Smooth muscle cell (in vitro differentiated cells): ENCODE measurements at regions not wholly inside any gene's neighbourhood (a gene's known extent, or its start where the extent isn't known, plus 50 kb on each side); places are given as distances from the start of the nearest gene placed in this dataset.

Experiments
- DNase-seq: peaks from one replicate; lab custom pipeline; 2025; ENCODE audit not compliant: unreplicated experiment; lab: John Stamatoyannopoulos, UW
- H2AFZ ChIP-seq: fragments of 200-600 bp; sonication (generic); 2 replicates; pipeline ENCODE4 v1.6.0; 2016; ENCODE audit warnings: antibody characterized with exemption, low read depth, mild to moderate bottlenecking
- H3F3A ChIP-seq: fragments of 200-600 bp; sonication (generic); 2 replicates; pipeline ENCODE4 v1.6.0; 2017; ENCODE audit warnings: antibody characterized with exemption, low read depth
- H3K27ac ChIP-seq: fragments of 200-600 bp; sonication (generic); 2 replicates; pipeline ENCODE4 v1.5.1; 2016; ENCODE audit warnings: low read depth, mild to moderate bottlenecking
- H3K27me3 ChIP-seq: fragments of 200-600 bp; sonication (generic); 2 replicates; pipeline ENCODE4 v1.6.1; 2016; ENCODE audit warnings: low read depth, mild to moderate bottlenecking
- H3K36me3 ChIP-seq: fragments of 200-600 bp; sonication (generic); 2 replicates; pipeline ENCODE4 v1.5.1; 2016; ENCODE audit warnings: low read depth
- H3K4me1 ChIP-seq: fragments of 200-600 bp; sonication (generic); 2 replicates; pipeline ENCODE4 v1.5.1; 2016; ENCODE audit warnings: low read depth
- H3K4me2 ChIP-seq: fragments of 200-600 bp; sonication (generic); 2 replicates; pipeline ENCODE4 v1.6.0; 2016; ENCODE audit warnings: mild to moderate bottlenecking
- H3K4me3 ChIP-seq: fragments of 200-600 bp; sonication (generic); 2 replicates; pipeline ENCODE4 v1.5.1; 2016; ENCODE audit warnings: mild to moderate bottlenecking
- H3K79me2 ChIP-seq: fragments of 200-600 bp; sonication (generic); 2 replicates; pipeline ENCODE4 v1.6.0; 2016; ENCODE audit warnings: low read depth, mild to moderate bottlenecking
- H3K9ac ChIP-seq: fragments of 200-600 bp; sonication (generic); 2 replicates; pipeline ENCODE4 v1.6.0; 2016; ENCODE audit warnings: low read depth
- H3K9me3 ChIP-seq: fragments of 200-600 bp; sonication (generic); replicated peaks from 2 replicates; pipeline ENCODE4 v1.5.1; 2016; ENCODE audit warnings: low read depth
- H4K20me1 ChIP-seq: fragments of 200-600 bp; sonication (generic); 2 replicates; pipeline ENCODE4 v1.6.0; 2016; ENCODE audit warnings: low read depth
- CTCF ChIP-seq: fragments of 200-600 bp; sonication (generic); IDR thresholded peaks from 2 replicates; pipeline ENCODE4 v1.5.1; 2017; ENCODE audit warnings: borderline replicate concordance, mild to moderate bottlenecking, antibody characterized with exemption; ENCODE audit not compliant: insufficient read depth, poor library complexity, severe bottlenecking
- WGBS: methylation state at CpG from one replicate; pipeline ENCODE4 v1.1.7; 2016; ENCODE audit warnings: low lambda C conversion rate; 5-methylcytosine and 5-hydroxymethylcytosine counted together

- no peak overlapping the region for H2AFZ ChIP-seq
- 79% methylated on average over 4 of the region's 4 CpGs for WGBS
- H3K36me3 ChIP-seq = no peaks in the 10 kb centered on the region
- no peaks in the 10 kb centered on the region for H3F3A ChIP-seq
- no peaks in the 10 kb centered on the region for H3K9me3 ChIP-seq
- H3K4me2 ChIP-seq = no peak overlapping the region
- no peak overlapping the region for H3K9ac ChIP-seq
- H4K20me1 ChIP-seq = no peaks in the 10 kb centered on the region
- no peaks in the 10 kb centered on the region for H3K27me3 ChIP-seq
- no peak overlapping the region for H3K4me3 ChIP-seq
- no peak for TF ChIP-seq CTCF
- H3K27ac ChIP-seq = no peak overlapping the region
- no peaks in the 10 kb centered on the region for H3K79me2 ChIP-seq
- no peak for DNase-seq
- H3K4me1 ChIP-seq = no peaks in the 10 kb centered on the region
Observed at GRCh38 chrX:143121477-143121876, 95.7 kb downstream of the SPANXN4 start.

- Histone ChIP-seq H3K4me1 (no peaks in the 10 kb centered on the region), H2AFZ (no peak overlapping the region), H3K4me3 (no peak overlapping the region), H3K36me3 (no peaks in the 10 kb centered on the region), H3K27ac (no peak overlapping the region), H3K27me3 (no peaks in the 10 kb centered on the region), H3F3A (no peaks in the 10 kb centered on the region), H3K79me2 (no peaks in the 10 kb centered on the region), H3K9me3 (no peaks in the 10 kb centered on the region), H3K9ac (no peak overlapping the region), H3K4me2 (no peak overlapping the region), H4K20me1 (no peaks in the 10 kb centered on the region)
- WGBS = 65% methylated on average over 2 of the region's 2 CpGs
- no peak for DNase-seq
- no peak for TF ChIP-seq CTCF
Observed at GRCh38 chrX:143115466-143115865, 89.7 kb downstream of the SPANXN4 start.

- Histone ChIP-seq H4K20me1 (no peaks in the 10 kb centered on the region), H3K27ac (no peak overlapping the region), H3K27me3 (no peaks in the 10 kb centered on the region), H3K36me3 (no peaks in the 10 kb centered on the region), H3K4me2 (no peak overlapping the region), H3K9me3 (peaks cover 4% of the 10 kb centered on the region), H3K4me3 (no peak overlapping the region), H2AFZ (no peak overlapping the region), H3K9ac (no peak overlapping the region), H3F3A (no peaks in the 10 kb centered on the region), H3K4me1 (no peaks in the 10 kb centered on the region), H3K79me2 (no peaks in the 10 kb centered on the region)
- no peak for TF ChIP-seq CTCF
- DNase-seq = no peak
Observed at GRCh38 chrX:143095816-143096215, 70.1 kb downstream of the SPANXN4 start.

GRCh38 chrX:143095321-143095720 is 69.6 kb downstream of the SPANXN4 start:
- Histone ChIP-seq H3K4me2 (no peak overlapping the region), H3K4me3 (no peak overlapping the region), H3K79me2 (no peaks in the 10 kb centered on the region), H3K27me3 (no peaks in the 10 kb centered on the region), H3K27ac (no peak overlapping the region), H3F3A (no peaks in the 10 kb centered on the region), H2AFZ (no peak overlapping the region), H4K20me1 (no peaks in the 10 kb centered on the region), H3K4me1 (no peaks in the 10 kb centered on the region), H3K36me3 (no peaks in the 10 kb centered on the region), H3K9me3 (peaks cover 4% of the 10 kb centered on the region), H3K9ac (no peak overlapping the region)
- WGBS = 71% methylated on average over 5 of the region's 5 CpGs
- DNase-seq = no peak
- TF ChIP-seq CTCF = no peak
